Gastrocnemius medialis (tissue), 4 donors: ENCODE measurements at regions not wholly inside any gene's neighbourhood (a gene's known extent, or its start where the extent isn't known, plus 50 kb on each side); places are given as distances from the start of the nearest gene placed in this dataset.

ENCODE experiments used
- ATAC-seq, 2 donors: fragments of 150-250 bp; one replicate each; pipeline ENCODE4 v1.9.1; 2016
- DNase-seq, 2 donors: peaks; one replicate each; pipeline ENCODE4 v3.0.0-alpha.2; 2019
- H3K27ac ChIP-seq, 4 donors: fragments of 200-600 bp; sonication (generic); 1 replicate in 1 of 4; 2 replicates in 3 of 4; pipeline ENCODE4 v1.5.1; 2016 to 2018; ENCODE audit warnings: mild to moderate bottlenecking in 2 of 4, moderate library complexity in 1 of 4
- H3K27me3 ChIP-seq, 3 donors: fragments of 200-600 bp; sonication (generic) in 2 of 3; 1 replicate in 1 of 3; 2 replicates in 2 of 3; pipeline versions ENCODE4 v1.5.1 to v1.6.0; 2016 to 2019; ENCODE audit warnings: mild to moderate bottlenecking in 1 of 3, moderate library complexity in 1 of 3
- H3K36me3 ChIP-seq, 2 donors: fragments of 200-600 bp; sonication (generic) in 1 of 2; one replicate each; pipeline ENCODE4 v1.5.1; 2017 to 2018
- H3K4me1 ChIP-seq, 2 donors: fragments of 200-600 bp; sonication (generic) in 1 of 2; one replicate each; pipeline ENCODE4 v1.5.1; 2016 to 2017; ENCODE audit warnings: mild to moderate bottlenecking in 2 of 2
- H3K4me3 ChIP-seq, 4 donors: fragments of 200-600 bp; sonication (generic) in 3 of 4; 1 replicate in 1 of 4; 2 replicates in 3 of 4; pipeline ENCODE4 v1.5.1; 2016 to 2019; ENCODE audit warnings: mild to moderate bottlenecking in 2 of 4
- H3K9me3 ChIP-seq, 3 donors: fragments of 200-600 bp; sonication (generic) in 2 of 3; 1 replicate in 1 of 3; 2 replicates in 2 of 3; pipeline ENCODE4 v1.5.1; 2016 to 2019
- POLR2A ChIP-seq, 2 donors: fragments of 450-650 bp; IDR thresholded peaks; one replicate each; pipeline ENCODE4 v1.6.1; 2017; ENCODE audit warnings: antibody characterized with exemption in 2 of 2, mild to moderate bottlenecking in 2 of 2, moderate library complexity in 2 of 2
- in situ Hi-C, 4 donors: fragments of 200-750 bp; cut with MboI; loops; one replicate each; pipeline versions ENCODE4 v1.15.0 to v1.8.0; 2017; ENCODE audit warnings: low sequenced_read_pairs in 4 of 4
- intact Hi-C: fragments of 100-400 bp; cut with DNase I; formaldehyde crosslinking; loops from one replicate; pipeline ENCODE4 v1.15.1; 2023; ENCODE audit warnings: low total_unique reads
- TF ChIP-seq, protein P1 (sequence below), 5 experiments: fragments of 450-650 bp in 3 of 5; fragments of 200-600 bp in 2 of 5; sonication (generic) in 2 of 5; IDR thresholded peaks in 4 of 5; conservative IDR thresholded peaks in 1 of 5; 1 replicate in 4 of 5; 2 replicates in 1 of 5; pipeline ENCODE4 v1.5.1; 2016 to 2019; ENCODE audit warnings: antibody characterized with exemption in 5 of 5, mild to moderate bottlenecking in 3 of 5, moderate library complexity in 3 of 5

DNA sequence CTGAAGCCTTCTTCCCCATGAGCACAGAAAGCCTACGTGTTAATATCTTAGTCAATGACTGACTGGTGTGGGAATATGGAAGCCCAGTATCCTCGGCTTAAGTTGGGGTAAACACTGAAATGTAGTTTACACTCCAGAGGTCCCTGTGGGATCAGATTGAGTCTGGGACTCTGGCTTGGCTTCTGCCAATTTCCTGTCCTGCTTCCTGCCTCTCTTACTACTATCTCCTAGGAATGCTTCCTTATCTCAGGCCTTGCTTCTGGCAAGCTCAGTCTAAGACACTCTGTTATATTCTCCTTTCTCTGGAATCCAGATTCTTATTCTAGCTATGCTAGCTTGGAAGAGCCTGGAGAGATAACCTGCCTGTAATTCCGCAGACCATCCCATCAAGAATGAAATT, 174.0 kb upstream of the LDB2 start:
- H3K27me3 ChIP-seq, result no peaks in the 10 kb centered on the region
- ATAC-seq (no peak), DNase-seq (no peak)
- H3K4me3 ChIP-seq, result no peak overlapping the region
- no peaks in the 10 kb centered on the region for H3K36me3 ChIP-seq
- intact Hi-C loops, result no loop called here
- no peaks in the 10 kb centered on the region for H3K4me1 ChIP-seq
- H3K27ac ChIP-seq, result no peak overlapping the region
- in situ Hi-C loops, result no loop called here
- no peaks in the 10 kb centered on the region for H3K9me3 ChIP-seq
- TF ChIP-seq, protein P1, sequence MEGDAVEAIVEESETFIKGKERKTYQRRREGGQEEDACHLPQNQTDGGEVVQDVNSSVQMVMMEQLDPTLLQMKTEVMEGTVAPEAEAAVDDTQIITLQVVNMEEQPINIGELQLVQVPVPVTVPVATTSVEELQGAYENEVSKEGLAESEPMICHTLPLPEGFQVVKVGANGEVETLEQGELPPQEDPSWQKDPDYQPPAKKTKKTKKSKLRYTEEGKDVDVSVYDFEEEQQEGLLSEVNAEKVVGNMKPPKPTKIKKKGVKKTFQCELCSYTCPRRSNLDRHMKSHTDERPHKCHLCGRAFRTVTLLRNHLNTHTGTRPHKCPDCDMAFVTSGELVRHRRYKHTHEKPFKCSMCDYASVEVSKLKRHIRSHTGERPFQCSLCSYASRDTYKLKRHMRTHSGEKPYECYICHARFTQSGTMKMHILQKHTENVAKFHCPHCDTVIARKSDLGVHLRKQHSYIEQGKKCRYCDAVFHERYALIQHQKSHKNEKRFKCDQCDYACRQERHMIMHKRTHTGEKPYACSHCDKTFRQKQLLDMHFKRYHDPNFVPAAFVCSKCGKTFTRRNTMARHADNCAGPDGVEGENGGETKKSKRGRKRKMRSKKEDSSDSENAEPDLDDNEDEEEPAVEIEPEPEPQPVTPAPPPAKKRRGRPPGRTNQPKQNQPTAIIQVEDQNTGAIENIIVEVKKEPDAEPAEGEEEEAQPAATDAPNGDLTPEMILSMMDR (IDR thresholded peaks at IDR 0.05 in 4 of 5, conservative IDR thresholded peaks at IDR 0.05 in 1 of 5), result no peak
- no peak for TF ChIP-seq POLR2A (IDR thresholded peaks at IDR 0.05)

DNA sequence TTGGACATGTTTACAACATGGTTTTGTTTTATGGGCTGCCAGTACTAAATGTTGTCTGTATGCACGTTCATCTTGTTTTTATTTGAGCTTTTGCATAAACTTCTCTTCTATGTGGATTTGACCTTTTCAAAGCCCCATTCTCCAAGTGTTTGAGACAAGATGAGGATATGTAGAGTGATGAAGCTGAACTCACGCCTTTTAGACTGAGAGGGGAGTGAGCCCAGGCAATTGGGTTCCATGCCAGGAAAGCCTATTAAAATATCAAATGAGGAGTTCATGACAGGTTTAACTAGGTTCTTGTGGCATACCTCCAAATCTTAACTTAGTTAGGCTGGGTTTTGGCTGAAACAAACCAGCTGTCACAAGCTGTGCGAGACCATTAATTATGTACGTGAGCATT, 170.4 kb upstream of the LDB2 start:
- Histone ChIP-seq H3K27ac (no peak overlapping the region), H3K9me3 (no peaks in the 10 kb centered on the region), H3K4me1 (no peaks in the 10 kb centered on the region), H3K36me3 (no peaks in the 10 kb centered on the region), H3K27me3 (no peaks in the 10 kb centered on the region), H3K4me3 (no peak overlapping the region)
- TF ChIP-seq, protein P1 (IDR thresholded peaks at IDR 0.05 in 4 of 5, conservative IDR thresholded peaks at IDR 0.05 in 1 of 5), result no peak
- TF ChIP-seq POLR2A (IDR thresholded peaks at IDR 0.05), result no peak
- no peak for DNase-seq
- ATAC-seq, result no peak
- intact Hi-C loops, result no loop called here
- in situ Hi-C loops, result no loop called here

DNA sequence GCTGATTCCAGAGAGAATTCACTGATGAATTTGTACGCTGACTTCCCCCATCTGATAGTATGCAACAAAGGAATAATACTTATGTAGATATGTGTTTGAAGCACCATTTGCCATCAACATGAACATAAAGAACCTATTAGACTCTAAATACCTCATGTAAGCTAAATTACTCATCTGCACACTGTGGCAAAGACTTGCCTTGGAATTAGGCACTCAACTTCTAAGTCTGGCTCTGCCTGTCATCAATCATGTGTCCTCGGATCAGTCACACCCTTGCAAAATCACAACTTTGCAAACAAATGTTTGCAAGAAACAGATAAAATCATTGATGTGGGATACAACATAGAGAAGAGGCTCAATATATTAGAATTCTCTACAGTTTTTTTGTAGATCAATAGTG, 169.9 kb upstream of the LDB2 start:
- Histone ChIP-seq H3K9me3 (no peaks in the 10 kb centered on the region), H3K4me3 (no peak overlapping the region), H3K27ac (no peak overlapping the region), H3K36me3 (no peaks in the 10 kb centered on the region), H3K27me3 (no peaks in the 10 kb centered on the region), H3K4me1 (no peaks in the 10 kb centered on the region)
- TF ChIP-seq POLR2A (IDR thresholded peaks at IDR 0.05), result no peak
- TF ChIP-seq, protein P1 (IDR thresholded peaks at IDR 0.05 in 4 of 5, conservative IDR thresholded peaks at IDR 0.05 in 1 of 5), result no peak
- ATAC-seq (no peak), DNase-seq (no peak)
- in situ Hi-C loops (no loop called here), intact Hi-C loops (no loop called here)

DNA sequence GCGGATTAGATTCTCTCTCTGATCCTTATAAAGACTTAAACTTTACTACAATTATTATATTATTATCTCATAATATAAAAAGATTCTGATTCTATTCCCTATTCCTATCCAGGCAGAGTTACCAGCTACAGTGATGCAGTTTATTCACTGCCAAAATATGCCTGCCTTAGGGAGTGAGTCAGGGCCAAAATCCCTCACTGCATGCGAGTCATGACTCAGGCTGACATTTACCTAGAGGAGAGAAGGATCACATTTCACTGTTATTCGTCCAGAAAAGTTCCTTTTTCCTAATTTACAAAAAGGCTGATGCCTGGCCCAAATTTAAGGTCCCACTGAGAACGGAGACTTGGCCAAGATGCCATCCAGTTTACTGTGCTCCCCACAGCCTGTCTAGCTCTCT, 168.5 kb upstream of the LDB2 start:
- no peak overlapping the region for H3K4me3 ChIP-seq
- ATAC-seq (no peak), DNase-seq (no peak)
- TF ChIP-seq, protein P1 (IDR thresholded peaks at IDR 0.05 in 4 of 5, conservative IDR thresholded peaks at IDR 0.05 in 1 of 5), result no peak
- TF ChIP-seq POLR2A (IDR thresholded peaks at IDR 0.05), result no peak
- intact Hi-C loops (no loop called here), in situ Hi-C loops (no loop called here)
- no peaks in the 10 kb centered on the region for H3K9me3 ChIP-seq
- no peaks in the 10 kb centered on the region for H3K27me3 ChIP-seq
- no peak overlapping the region for H3K27ac ChIP-seq
- no peaks in the 10 kb centered on the region for H3K36me3 ChIP-seq
- H3K4me1 ChIP-seq, result no peaks in the 10 kb centered on the region

DNA sequence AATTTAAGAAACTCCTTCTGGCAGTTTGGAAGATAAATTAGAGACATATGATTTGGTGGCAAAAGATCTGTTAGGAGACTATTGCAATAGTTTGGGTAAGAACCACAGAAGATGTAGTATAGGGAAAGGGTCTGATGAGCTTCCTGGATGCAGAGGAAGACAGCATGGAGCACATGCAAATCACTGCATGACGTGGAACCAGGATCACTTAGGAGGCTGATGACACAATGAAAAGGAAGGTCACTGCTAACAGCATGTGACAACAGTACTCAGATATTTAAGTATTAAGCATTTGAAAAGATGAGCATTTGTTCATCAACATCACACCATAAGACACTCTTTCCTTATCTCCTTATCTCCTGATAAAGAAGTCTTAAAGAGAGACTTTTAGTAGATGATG, 167.8 kb upstream of the LDB2 start:
- intact Hi-C loops, result no loop called here
- no peak for ATAC-seq
- TF ChIP-seq POLR2A (IDR thresholded peaks at IDR 0.05), result no peak
- TF ChIP-seq, protein P1 (IDR thresholded peaks at IDR 0.05 in 4 of 5, conservative IDR thresholded peaks at IDR 0.05 in 1 of 5), result no peak

More for the DNA sequence above, 167.8 kb upstream of the LDB2 start:
- Histone ChIP-seq H3K4me3 (no peak overlapping the region), H3K27ac (no peak overlapping the region), H3K27me3 (no peaks in the 10 kb centered on the region), H3K9me3 (no peaks in the 10 kb centered on the region), H3K36me3 (no peaks in the 10 kb centered on the region), H3K4me1 (no peaks in the 10 kb centered on the region)
- in situ Hi-C loops, result no loop called here
- DNase-seq, result no peak
